Uterus (tissue), 2 donors: ENCODE measurements at regions not wholly inside any gene's neighbourhood (a gene's known extent, or its start where the extent isn't known, plus 50 kb on each side); places are given as distances from the start of the nearest gene placed in this dataset.

ENCODE experiments used
- CTCF ChIP-seq, 4 experiments: fragments of 200-600 bp in 2 of 4; fragments of 450-650 bp in 2 of 4; sonication (generic) in 2 of 4; IDR thresholded peaks; one replicate each; pipeline ENCODE4 v1.5.1; 2016 to 2019; ENCODE audit warnings: antibody characterized with exemption in 4 of 4, mild to moderate bottlenecking in 2 of 4, moderate library complexity in 1 of 4
- POLR2A ChIP-seq, 2 donors: fragments of 450-650 bp; IDR thresholded peaks; one replicate each; pipeline ENCODE4 v1.6.1; 2016; ENCODE audit warnings: antibody characterized with exemption in 2 of 2, mild to moderate bottlenecking in 1 of 2, moderate library complexity in 1 of 2

GRCh38 chr2:126306539-126306938 is 349.4 kb upstream of the GYPC start:
- no peak for TF ChIP-seq CTCF (IDR thresholded peaks at IDR 0.05)
- no peak for TF ChIP-seq POLR2A (IDR thresholded peaks at IDR 0.05)
